ENCODE measurements at regions not wholly inside any gene's neighbourhood (a gene's known extent, or its start where the extent isn't known, plus 50 kb on each side); places are given as distances from the start of the nearest gene placed in this dataset.
A peak's percentile ranks its signal among the peaks of the same experiment; 100 is the strongest.

DNA sequence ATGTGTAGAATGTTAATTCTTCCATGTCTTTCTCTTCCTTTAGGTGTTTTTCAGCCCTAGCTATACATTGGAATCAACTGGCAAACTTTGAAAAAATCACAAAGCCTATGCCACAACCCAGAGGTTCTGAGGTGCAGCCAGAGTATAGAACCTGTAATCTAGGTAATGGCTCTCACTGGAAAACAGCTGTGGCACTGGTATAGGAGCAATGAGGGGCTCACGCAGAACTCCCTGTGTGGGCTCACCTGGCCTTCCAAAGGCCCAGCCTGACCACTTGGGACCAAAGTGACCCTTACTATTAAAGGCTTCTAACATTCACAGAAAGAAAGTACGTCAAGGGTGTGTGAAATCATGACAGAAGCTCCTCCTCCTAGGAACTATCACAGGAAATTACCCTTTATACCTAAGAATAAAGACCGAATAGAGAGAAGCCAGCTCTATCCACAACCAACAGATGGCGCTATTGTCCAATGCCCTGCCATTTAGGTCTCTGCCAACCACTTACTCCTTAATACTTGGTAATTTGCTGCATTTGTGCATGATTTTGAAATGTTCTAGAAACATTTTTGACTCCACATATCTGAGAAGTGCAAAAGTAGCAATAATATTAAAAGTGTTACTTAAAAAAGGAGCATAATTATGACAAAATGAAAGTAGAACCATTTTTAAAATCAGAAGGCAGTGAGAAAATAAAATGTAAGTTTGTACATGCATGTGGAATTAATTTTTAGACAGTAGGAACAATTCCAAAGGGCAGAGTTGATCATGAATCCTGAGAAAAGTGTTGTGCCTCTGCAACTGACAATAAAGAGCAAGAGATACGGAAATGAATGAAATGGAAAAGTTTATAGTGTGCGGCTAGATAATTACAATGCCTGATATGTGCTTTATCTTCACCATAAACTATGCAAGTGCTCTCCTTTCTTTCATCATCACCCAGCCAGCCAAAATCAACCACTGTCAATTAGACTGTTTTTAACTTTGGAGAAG, 93.1 kb upstream of the HAO2 start:
- peak; percentile 54 for DNase-seq
- Histone ChIP-seq H3K27ac (ENCODE audit: low read length) (no peak overlapping the region), H3K4me1 (ENCODE audit: control insufficient read depth, insufficient read depth, low read length) (peaks cover 5% of the 10 kb centered on the region), H3K36me3 (ENCODE audit: control insufficient read depth, insufficient read depth, low read length) (no peaks in the 10 kb centered on the region), H3K9me3 (replicated peaks; ENCODE audit: control insufficient read depth, low read depth, low read length) (no peaks in the 10 kb centered on the region), H3K27me3 (ENCODE audit: control insufficient read depth, insufficient read depth, low read length) (no peaks in the 10 kb centered on the region), H3K4me3 (ENCODE audit: low read length) (no peak overlapping the region)
- no CpG with 5 or more reads among the region's 6 CpGs for WGBS (ENCODE audit: insufficient coverage)

DNA sequence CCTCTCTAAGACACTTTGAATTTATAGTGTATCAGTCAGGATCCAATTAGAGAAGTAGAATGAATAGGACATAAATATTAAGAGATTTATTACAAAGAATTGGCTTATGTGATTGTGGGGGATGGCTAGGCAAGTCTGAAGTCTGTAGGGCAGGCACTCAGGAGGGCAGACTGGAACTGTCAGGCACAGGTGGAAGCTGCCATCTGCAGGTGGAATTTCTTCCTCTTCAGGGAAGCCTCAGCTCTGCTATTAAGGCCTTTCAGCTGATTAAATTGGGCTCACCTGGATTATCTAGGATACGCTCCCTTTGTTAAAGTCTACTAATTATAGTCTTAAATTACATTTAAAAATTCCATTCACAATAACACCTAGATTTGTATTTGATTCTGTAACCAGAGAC, 92.0 kb upstream of the HAO2 start:
- H3K27me3 ChIP-seq (ENCODE audit: control insufficient read depth, insufficient read depth, low read length) = no peaks in the 10 kb centered on the region
- no peaks in the 10 kb centered on the region for H3K36me3 ChIP-seq (ENCODE audit: control insufficient read depth, insufficient read depth, low read length)
- DNase-seq = no peak
- H3K27ac ChIP-seq (ENCODE audit: low read length) = no peak overlapping the region
- no CpG with 5 or more reads among the region's 1 CpG for WGBS (ENCODE audit: insufficient coverage)
- H3K9me3 ChIP-seq (replicated peaks; ENCODE audit: control insufficient read depth, low read depth, low read length) = no peaks in the 10 kb centered on the region
- H3K4me1 ChIP-seq (ENCODE audit: control insufficient read depth, insufficient read depth, low read length) = peaks cover 5% of the 10 kb centered on the region
- no peak overlapping the region for H3K4me3 ChIP-seq (ENCODE audit: low read length)

DNA sequence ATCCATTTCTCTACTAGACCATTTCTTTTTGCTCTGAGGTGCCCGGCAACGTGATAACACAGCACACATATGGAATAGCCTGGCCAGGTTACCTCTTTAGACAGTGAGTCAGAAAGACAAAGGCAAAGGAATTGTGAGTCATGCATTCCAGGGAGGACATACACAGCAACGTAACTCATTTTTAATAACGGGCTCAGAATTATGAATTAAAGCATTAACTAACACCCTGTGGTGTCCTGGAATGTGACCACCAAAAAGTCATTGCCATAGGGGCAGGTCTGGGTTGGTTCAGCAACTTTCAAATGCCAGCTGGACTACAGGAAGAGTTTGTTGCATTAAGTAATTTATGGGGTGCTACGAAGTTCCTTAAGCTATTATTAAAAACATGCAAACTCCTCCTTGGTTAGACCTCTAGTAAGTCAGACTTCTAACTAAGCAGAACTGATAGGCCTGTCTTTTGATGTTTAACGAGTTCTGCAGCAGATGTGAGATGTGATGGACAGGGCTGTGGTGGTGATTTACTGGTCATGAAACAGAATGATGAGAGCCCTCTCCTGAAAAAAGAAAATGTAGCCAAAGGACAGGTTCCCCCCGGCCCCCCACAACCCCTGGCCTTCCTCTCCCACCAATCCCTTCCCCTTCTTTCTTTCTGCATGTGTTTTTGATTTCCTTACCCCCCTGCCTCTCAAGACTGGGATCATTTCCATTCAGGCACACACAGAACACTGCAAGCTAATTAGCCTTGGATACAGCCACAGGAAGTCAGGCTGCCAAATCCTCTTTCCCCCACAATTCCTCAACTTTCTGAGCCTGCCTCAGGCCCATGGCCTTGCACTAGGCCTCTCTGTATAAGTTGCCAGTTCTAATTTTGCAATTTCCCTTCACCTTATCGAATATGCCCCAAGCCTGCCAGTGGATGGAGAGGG, 88.9 kb upstream of the HAO2 start:
- Histone ChIP-seq H3K4me3 (ENCODE audit: low read length) (no peak overlapping the region), H3K36me3 (ENCODE audit: control insufficient read depth, insufficient read depth, low read length) (no peaks in the 10 kb centered on the region), H3K27ac (ENCODE audit: low read length) (no peak overlapping the region), H3K9me3 (replicated peaks; ENCODE audit: control insufficient read depth, low read depth, low read length) (no peaks in the 10 kb centered on the region), H3K4me1 (ENCODE audit: control insufficient read depth, insufficient read depth, low read length) (peaks cover 5% of the 10 kb centered on the region), H3K27me3 (ENCODE audit: control insufficient read depth, insufficient read depth, low read length) (no peaks in the 10 kb centered on the region)
- DNase-seq = peak; percentile 89
- WGBS (ENCODE audit: insufficient coverage) = 7% methylated on average over 1 of the region's 8 CpGs

DNA sequence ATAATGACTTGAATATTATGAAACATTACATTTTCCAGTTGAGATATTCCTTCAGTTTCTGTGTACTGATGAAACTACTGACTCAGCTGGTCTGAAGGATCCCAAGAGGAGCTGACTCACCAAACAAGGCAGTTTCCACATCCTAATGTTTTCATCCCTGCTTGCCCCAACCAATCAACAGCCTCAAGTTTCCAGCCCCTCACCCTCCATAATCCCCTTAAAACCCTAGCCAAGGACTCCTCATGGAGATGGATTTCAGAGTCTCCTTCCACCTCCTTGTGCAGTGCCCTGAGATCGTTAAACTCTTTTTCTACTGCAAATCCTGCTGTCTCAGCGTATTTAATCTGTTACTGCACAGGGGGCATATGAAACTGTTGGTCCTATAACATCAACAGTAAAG, 83.1 kb upstream of the HAO2 start:
- DNase-seq = peak; percentile 88
- H3K27ac ChIP-seq (ENCODE audit: low read length) = no peak overlapping the region

DNA sequence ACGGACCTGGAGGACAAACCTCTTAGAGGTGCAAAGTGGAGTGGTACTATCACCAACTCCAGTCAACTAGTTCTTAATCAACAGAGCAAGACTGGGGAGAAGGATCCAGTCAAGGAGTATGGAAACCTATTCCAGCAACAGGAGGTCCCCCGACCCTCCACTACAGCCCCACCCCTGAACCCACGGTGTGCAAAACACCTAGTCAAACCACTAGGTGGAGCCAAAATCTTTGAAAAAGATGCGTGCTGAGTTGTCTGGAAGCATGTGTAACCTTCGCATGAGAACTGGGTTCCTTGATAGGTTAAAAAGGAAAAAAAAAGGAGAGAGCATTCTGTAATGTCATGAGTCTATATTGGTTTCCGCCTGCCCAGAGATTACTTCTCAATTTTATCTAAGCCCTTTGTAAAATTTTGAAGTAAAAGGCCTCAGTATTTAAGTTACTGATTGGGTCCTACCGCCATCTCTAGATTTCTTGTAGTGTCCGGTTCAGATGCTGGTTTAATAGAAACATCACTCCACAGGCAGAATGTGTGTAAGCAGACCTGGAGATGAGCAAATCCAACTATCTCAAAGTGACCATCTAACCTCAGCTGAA, 81.9 kb upstream of the HAO2 start:
- Histone ChIP-seq H3K36me3 (ENCODE audit: control insufficient read depth, insufficient read depth, low read length) (no peaks in the 10 kb centered on the region), H3K27me3 (ENCODE audit: control insufficient read depth, insufficient read depth, low read length) (no peaks in the 10 kb centered on the region), H3K4me1 (ENCODE audit: control insufficient read depth, insufficient read depth, low read length) (no peaks in the 10 kb centered on the region), H3K4me3 (ENCODE audit: low read length) (no peak overlapping the region), H3K27ac (ENCODE audit: low read length) (no peak overlapping the region), H3K9me3 (replicated peaks; ENCODE audit: control insufficient read depth, low read depth, low read length) (no peaks in the 10 kb centered on the region)
- DNase-seq = peak; percentile 34
- WGBS (ENCODE audit: insufficient coverage) = 50% methylated on average over 3 of the region's 8 CpGs

More for the DNA sequence above, 83.1 kb upstream of the HAO2 start:
- Histone ChIP-seq H3K9me3 (replicated peaks; ENCODE audit: control insufficient read depth, low read depth, low read length) (no peaks in the 10 kb centered on the region), H3K27me3 (ENCODE audit: control insufficient read depth, insufficient read depth, low read length) (no peaks in the 10 kb centered on the region), H3K36me3 (ENCODE audit: control insufficient read depth, insufficient read depth, low read length) (no peaks in the 10 kb centered on the region), H3K4me1 (ENCODE audit: control insufficient read depth, insufficient read depth, low read length) (no peaks in the 10 kb centered on the region), H3K4me3 (ENCODE audit: low read length) (no peak overlapping the region)
- 23% methylated on average over 2 of the region's 2 CpGs for WGBS (ENCODE audit: insufficient coverage)

DNA sequence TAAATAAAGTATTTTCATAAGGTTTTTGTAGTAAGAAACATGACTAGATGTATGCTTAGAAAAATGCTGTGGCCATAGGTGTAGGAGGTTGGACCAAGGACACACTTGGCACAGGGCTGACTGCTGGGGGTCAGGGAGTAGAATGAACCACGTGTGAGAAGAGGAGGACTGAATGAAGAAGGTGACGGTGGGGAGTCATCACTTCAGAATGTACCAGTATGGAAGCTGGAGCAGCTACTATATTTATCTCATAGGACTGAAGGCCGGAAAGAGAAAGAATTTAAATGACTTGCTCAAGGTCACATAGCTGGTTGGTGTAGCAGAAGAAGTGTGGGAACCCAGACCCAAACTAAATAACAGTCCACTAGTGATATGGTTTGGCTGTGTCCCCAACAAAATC, 79.8 kb upstream of the HAO2 start:
- Histone ChIP-seq H3K4me3 (ENCODE audit: low read length) (no peak overlapping the region), H3K27ac (ENCODE audit: low read length) (no peak overlapping the region), H3K27me3 (ENCODE audit: control insufficient read depth, insufficient read depth, low read length) (no peaks in the 10 kb centered on the region), H3K4me1 (ENCODE audit: control insufficient read depth, insufficient read depth, low read length) (no peaks in the 10 kb centered on the region), H3K36me3 (ENCODE audit: control insufficient read depth, insufficient read depth, low read length) (no peaks in the 10 kb centered on the region), H3K9me3 (replicated peaks; ENCODE audit: control insufficient read depth, low read depth, low read length) (no peaks in the 10 kb centered on the region)
- no CpG with 5 or more reads among the region's 3 CpGs for WGBS (ENCODE audit: insufficient coverage)
- DNase-seq = no peak

DNA sequence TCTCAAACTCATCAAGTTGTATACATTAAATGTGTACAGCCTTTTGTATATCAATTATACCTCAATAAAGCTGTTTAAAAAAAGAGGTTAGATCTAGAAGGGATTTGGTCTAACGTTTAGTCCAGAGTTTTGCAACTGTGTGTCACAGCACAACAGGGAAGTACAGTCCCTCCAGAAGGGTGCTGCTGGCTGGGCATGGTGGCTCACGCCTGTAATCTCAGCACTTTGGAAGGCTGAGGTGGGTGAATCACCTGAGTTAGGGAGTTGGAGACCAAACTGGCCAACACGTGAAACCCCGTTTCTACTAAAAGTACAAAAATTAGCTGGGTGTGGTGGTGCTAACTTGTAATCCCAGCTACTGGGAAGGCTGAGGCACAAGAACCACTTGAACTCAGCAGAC, 78.3 kb upstream of the HAO2 start:
- no peaks in the 10 kb centered on the region for H3K9me3 ChIP-seq (replicated peaks; ENCODE audit: control insufficient read depth, low read depth, low read length)
- no peaks in the 10 kb centered on the region for H3K4me1 ChIP-seq (ENCODE audit: control insufficient read depth, insufficient read depth, low read length)
- no peaks in the 10 kb centered on the region for H3K27me3 ChIP-seq (ENCODE audit: control insufficient read depth, insufficient read depth, low read length)
- no peaks in the 10 kb centered on the region for H3K36me3 ChIP-seq (ENCODE audit: control insufficient read depth, insufficient read depth, low read length)
- no peak overlapping the region for H3K4me3 ChIP-seq (ENCODE audit: low read length)
- WGBS (ENCODE audit: insufficient coverage) = 79% methylated on average over 4 of the region's 4 CpGs
- no peak overlapping the region for H3K27ac ChIP-seq (ENCODE audit: low read length)
- DNase-seq = no peak

DNA sequence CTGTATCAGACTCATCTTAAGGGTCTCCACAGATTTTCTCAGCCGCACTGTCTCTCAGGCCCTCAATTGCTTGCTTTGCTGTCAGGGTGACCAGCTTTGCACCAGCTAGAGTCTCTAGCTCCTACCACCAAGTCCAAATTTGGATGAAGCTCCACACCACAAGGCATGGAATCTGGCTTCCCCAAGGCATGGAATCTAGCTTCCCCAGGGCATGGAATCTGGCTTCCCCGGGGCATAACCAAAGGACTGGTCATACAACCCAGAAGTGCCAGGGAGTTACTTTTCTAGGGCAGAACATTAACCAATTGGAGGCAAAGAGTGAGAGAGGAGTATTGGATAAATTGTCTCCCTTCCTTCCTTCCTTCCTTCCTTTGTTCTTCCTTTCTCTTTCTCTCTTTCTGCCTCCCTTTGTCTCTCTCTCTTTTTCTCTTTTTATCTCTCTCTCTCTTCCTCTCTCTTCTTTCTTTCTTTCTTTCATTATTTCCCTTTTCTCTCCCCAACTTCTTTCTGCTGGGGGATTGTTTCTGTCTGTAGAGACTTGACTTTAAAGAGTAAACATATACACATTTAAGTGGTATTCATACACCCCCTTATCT, 76.9 kb upstream of the HAO2 start:
- no peak for DNase-seq
- Histone ChIP-seq H3K36me3 (ENCODE audit: control insufficient read depth, insufficient read depth, low read length) (no peaks in the 10 kb centered on the region), H3K4me1 (ENCODE audit: control insufficient read depth, insufficient read depth, low read length) (no peaks in the 10 kb centered on the region), H3K4me3 (ENCODE audit: low read length) (no peak overlapping the region), H3K9me3 (replicated peaks; ENCODE audit: control insufficient read depth, low read depth, low read length) (no peaks in the 10 kb centered on the region), H3K27me3 (ENCODE audit: control insufficient read depth, insufficient read depth, low read length) (no peaks in the 10 kb centered on the region), H3K27ac (ENCODE audit: low read length) (no peak overlapping the region)
- WGBS (ENCODE audit: insufficient coverage) = 100% methylated on average over 1 of the region's 2 CpGs

DNA sequence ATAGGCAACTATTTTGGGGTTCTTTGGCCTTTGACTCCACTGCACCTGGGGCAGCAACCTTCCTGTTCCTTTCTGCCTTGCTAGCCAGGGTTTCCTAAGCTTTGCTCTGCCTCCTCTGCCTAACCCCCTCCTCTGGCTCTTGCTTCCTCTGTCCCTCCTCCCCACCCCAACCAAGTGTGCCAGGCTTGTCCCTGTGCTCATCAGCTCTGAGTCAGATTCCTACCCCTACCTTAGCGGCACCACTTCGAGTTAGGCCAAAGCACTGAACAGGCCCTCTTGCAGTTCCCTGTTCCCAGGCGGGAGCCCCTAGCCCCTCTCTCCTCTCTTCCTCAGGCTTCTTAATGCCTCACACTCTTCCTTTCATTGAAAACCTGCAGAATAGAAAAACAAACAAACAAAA, 74.8 kb upstream of the HAO2 start:
- WGBS (ENCODE audit: insufficient coverage) = 73% methylated on average over 3 of the region's 3 CpGs
- H3K9me3 ChIP-seq (replicated peaks; ENCODE audit: control insufficient read depth, low read depth, low read length) = no peaks in the 10 kb centered on the region

More for the DNA sequence above, 74.8 kb upstream of the HAO2 start:
- Histone ChIP-seq H3K27ac (ENCODE audit: low read length) (no peak overlapping the region), H3K4me1 (ENCODE audit: control insufficient read depth, insufficient read depth, low read length) (no peaks in the 10 kb centered on the region), H3K4me3 (ENCODE audit: low read length) (no peak overlapping the region), H3K36me3 (ENCODE audit: control insufficient read depth, insufficient read depth, low read length) (no peaks in the 10 kb centered on the region), H3K27me3 (ENCODE audit: control insufficient read depth, insufficient read depth, low read length) (no peaks in the 10 kb centered on the region)
- no peak for DNase-seq
